ENCODE measurements at regions not wholly inside any gene's neighbourhood (a gene's known extent, or its start where the extent isn't known, plus 50 kb on each side); places are given as distances from the start of the nearest gene placed in this dataset.

DNA sequence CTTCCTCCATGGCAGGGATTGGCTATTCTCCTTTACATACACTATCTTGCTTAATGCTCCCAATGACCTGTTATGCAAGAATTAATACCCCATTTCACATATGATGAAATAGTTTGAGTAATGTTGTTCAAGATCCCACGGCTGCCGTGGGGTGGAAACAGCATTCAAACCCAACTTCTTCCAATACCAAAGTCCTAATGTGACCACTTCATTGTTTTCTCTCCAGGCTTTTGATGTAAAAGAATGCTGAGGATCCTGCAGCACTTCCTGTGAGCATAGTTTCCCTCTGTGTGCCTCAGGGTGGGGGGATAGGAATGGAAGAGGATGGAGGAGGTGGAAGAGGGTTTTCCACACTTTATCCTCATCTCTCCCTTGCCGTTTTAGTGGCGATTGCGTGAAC, 199.4 kb downstream of the IRS1 start:
- ATAC-seq (ENCODE audit: insufficient read depth, low read depth) (no peak), DNase-seq (no peak)
- Histone ChIP-seq H3K4me3 (ENCODE audit: low read depth in 1 of 2, low read length in 2 of 2) (no peak overlapping the region), H3K4me1 (ENCODE audit: insufficient read depth, low read length) (peaks cover 29% of the 10 kb centered on the region), H3K4me2 (ENCODE audit: insufficient read depth, low read length) (no peak overlapping the region), H3K79me2 (ENCODE audit: insufficient read depth, low read length) (no peaks in the 10 kb centered on the region), H3K36me3 (ENCODE audit: insufficient read depth, low read length) (no peaks in the 10 kb centered on the region), H3K27me3 (ENCODE audit: insufficient read depth, low read length, poor library complexity) (no peaks in the 10 kb centered on the region), H3K27ac (ENCODE audit: low read length) (no peak overlapping the region), H3K9me3 (ENCODE audit: insufficient read depth, low read length, severe bottlenecking) (no peaks in the 10 kb centered on the region), H2AFZ (ENCODE audit: low read depth, low read length) (no peak overlapping the region), H4K20me1 (ENCODE audit: insufficient read depth, low read length) (no peaks in the 10 kb centered on the region), H3K9ac (ENCODE audit: low read depth, low read length) (no peak overlapping the region)
- TF ChIP-seq EZH2 (IDR thresholded peaks at IDR 0.05; ENCODE audit: borderline replicate concordance, low read depth, low read length, severe bottlenecking) (no peak), CTCF (IDR thresholded peaks at IDR 0.05; ENCODE audit: borderline replicate concordance, extremely low read depth, low read length, poor library complexity, severe bottlenecking) (no peak)

DNA sequence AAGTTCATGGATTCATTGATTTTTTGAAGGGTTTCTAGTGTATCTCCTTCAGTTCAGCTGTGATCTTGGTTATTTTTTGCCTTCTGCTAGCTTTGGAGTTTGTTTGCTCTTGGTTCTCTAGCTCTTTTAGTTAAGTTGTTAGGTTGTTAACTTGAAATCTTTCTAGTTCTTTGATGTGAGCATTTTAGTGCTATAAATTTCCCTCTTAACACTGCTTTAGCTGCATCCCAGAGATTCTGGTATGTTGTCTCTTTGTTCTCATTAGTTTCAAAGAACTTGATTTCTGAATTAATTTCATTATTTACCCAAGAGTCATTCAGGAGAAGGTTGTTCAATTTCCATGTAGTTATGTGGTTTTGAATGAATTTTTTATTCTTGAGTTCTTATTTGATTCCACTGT, 210.6 kb downstream of the IRS1 start:
- H3K4me3 ChIP-seq (ENCODE audit: low read depth in 1 of 2, low read length in 2 of 2), result no peak overlapping the region
- TF ChIP-seq CTCF (IDR thresholded peaks at IDR 0.05; ENCODE audit: borderline replicate concordance, extremely low read depth, low read length, poor library complexity, severe bottlenecking), result no peak
- no peak for TF ChIP-seq EZH2 (IDR thresholded peaks at IDR 0.05; ENCODE audit: borderline replicate concordance, low read depth, low read length, severe bottlenecking)
- peaks cover 2% of the 10 kb centered on the region for H3K9me3 ChIP-seq (ENCODE audit: insufficient read depth, low read length, severe bottlenecking)
- DNase-seq, result no peak
- no peaks in the 10 kb centered on the region for H3K79me2 ChIP-seq (ENCODE audit: insufficient read depth, low read length)
- no peak for ATAC-seq (ENCODE audit: insufficient read depth, low read depth)
- no peaks in the 10 kb centered on the region for H3K4me1 ChIP-seq (ENCODE audit: insufficient read depth, low read length)
- no peak overlapping the region for H2AFZ ChIP-seq (ENCODE audit: low read depth, low read length)
- H4K20me1 ChIP-seq (ENCODE audit: insufficient read depth, low read length), result no peaks in the 10 kb centered on the region
- H3K27ac ChIP-seq (ENCODE audit: low read length), result no peak overlapping the region
- H3K9ac ChIP-seq (ENCODE audit: low read depth, low read length), result no peak overlapping the region
- no peak overlapping the region for H3K4me2 ChIP-seq (ENCODE audit: insufficient read depth, low read length)
- H3K27me3 ChIP-seq (ENCODE audit: insufficient read depth, low read length, poor library complexity), result no peaks in the 10 kb centered on the region
- H3K36me3 ChIP-seq (ENCODE audit: insufficient read depth, low read length), result no peaks in the 10 kb centered on the region

DNA sequence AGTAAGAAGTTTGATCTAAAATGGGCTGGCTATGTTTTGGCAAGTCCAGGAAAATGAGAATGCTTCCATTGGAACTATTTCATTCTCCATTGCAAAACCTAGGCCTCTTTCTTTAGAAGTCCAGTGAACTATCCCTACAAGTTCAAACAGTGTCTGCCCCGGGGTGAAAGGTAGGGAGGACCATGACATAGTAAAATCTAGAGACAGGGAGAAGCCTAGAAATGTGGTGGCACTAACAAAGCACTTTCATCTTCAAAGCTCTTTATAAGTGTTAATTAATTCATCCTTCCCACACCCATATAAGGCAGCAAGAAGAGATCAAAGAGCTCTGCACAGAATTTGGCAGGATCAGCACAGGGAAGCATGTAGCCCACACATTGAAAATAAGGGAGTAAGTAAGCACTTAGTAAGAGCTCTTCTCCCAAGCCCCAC, 214.5 kb downstream of the IRS1 start:
- Histone ChIP-seq H3K4me3 (ENCODE audit: low read depth in 1 of 2, low read length in 2 of 2) (no peak overlapping the region), H3K79me2 (ENCODE audit: insufficient read depth, low read length) (no peaks in the 10 kb centered on the region), H3K27me3 (ENCODE audit: insufficient read depth, low read length, poor library complexity) (no peaks in the 10 kb centered on the region), H3K4me1 (ENCODE audit: insufficient read depth, low read length) (no peaks in the 10 kb centered on the region), H2AFZ (ENCODE audit: low read depth, low read length) (no peak overlapping the region), H3K27ac (ENCODE audit: low read length) (no peak overlapping the region), H3K9ac (ENCODE audit: low read depth, low read length) (no peak overlapping the region), H3K9me3 (ENCODE audit: insufficient read depth, low read length, severe bottlenecking) (peaks cover 2% of the 10 kb centered on the region), H3K36me3 (ENCODE audit: insufficient read depth, low read length) (no peaks in the 10 kb centered on the region), H3K4me2 (ENCODE audit: insufficient read depth, low read length) (no peak overlapping the region), H4K20me1 (ENCODE audit: insufficient read depth, low read length) (no peaks in the 10 kb centered on the region)
- TF ChIP-seq CTCF (IDR thresholded peaks at IDR 0.05; ENCODE audit: borderline replicate concordance, extremely low read depth, low read length, poor library complexity, severe bottlenecking) (no peak), EZH2 (IDR thresholded peaks at IDR 0.05; ENCODE audit: borderline replicate concordance, low read depth, low read length, severe bottlenecking) (no peak)
- DNase-seq (no peak), ATAC-seq (ENCODE audit: insufficient read depth, low read depth) (no peak)

GRCh38 chr2:226584518-226585055, 215.0 kb downstream of the IRS1 start:
- H3K36me3 ChIP-seq (ENCODE audit: insufficient read depth, low read length), result no peaks in the 10 kb centered on the region

More at GRCh38 chr2:226584518-226585055, 215.0 kb downstream of the IRS1 start:
- H3K27me3 ChIP-seq (ENCODE audit: insufficient read depth, low read length, poor library complexity), result no peaks in the 10 kb centered on the region
- no peaks in the 10 kb centered on the region for H3K79me2 ChIP-seq (ENCODE audit: insufficient read depth, low read length)
- DNase-seq (no peak), ATAC-seq (ENCODE audit: insufficient read depth, low read depth) (no peak)
- H3K27ac ChIP-seq (ENCODE audit: low read length), result no peak overlapping the region
- H3K9me3 ChIP-seq (ENCODE audit: insufficient read depth, low read length, severe bottlenecking), result peaks cover 2% of the 10 kb centered on the region
- TF ChIP-seq CTCF (IDR thresholded peaks at IDR 0.05; ENCODE audit: borderline replicate concordance, extremely low read depth, low read length, poor library complexity, severe bottlenecking) (no peak), EZH2 (IDR thresholded peaks at IDR 0.05; ENCODE audit: borderline replicate concordance, low read depth, low read length, severe bottlenecking) (no peak)
- no peak overlapping the region for H3K9ac ChIP-seq (ENCODE audit: low read depth, low read length)
- no peaks in the 10 kb centered on the region for H3K4me1 ChIP-seq (ENCODE audit: insufficient read depth, low read length)
- no peak overlapping the region for H3K4me3 ChIP-seq (ENCODE audit: low read depth in 1 of 2, low read length in 2 of 2)
- no peak overlapping the region for H3K4me2 ChIP-seq (ENCODE audit: insufficient read depth, low read length)
- H2AFZ ChIP-seq (ENCODE audit: low read depth, low read length), result no peak overlapping the region
- H4K20me1 ChIP-seq (ENCODE audit: insufficient read depth, low read length), result no peaks in the 10 kb centered on the region
